SKM-1 treated with dmso at 0.1 percent for 144 hours (cell line): ENCODE measurements at regions not wholly inside any gene's neighbourhood (a gene's known extent, or its start where the extent isn't known, plus 50 kb on each side); places are given as distances from the start of the nearest gene placed in this dataset.
"Not testable (repeated sequence)": the region's sequence is repeated elsewhere in the genome, so short reads cannot be mapped to it uniquely, and the experiment has no call there.

ENCODE experiments used
- DNase-seq: peaks from one replicate; lab custom pipeline; 2025; ENCODE audit not compliant: unreplicated experiment; lab: John Stamatoyannopoulos, UW

DNA sequence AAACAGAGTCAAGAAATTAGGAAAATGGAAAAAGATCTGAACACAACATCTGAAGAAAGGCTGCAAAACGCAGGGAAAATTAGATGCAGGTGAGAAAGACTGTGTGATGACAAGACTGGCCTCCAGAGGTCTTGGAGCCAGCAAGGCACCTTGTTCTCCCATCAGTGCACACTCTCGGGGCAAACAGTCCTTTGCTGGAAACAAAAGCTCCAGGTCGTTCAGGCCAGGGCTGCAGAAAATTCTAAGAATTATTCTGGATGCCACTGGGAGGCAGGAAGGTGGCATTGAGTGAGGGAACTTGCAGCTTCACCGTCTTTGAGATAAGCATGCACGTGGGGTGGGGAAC lies 219.9 kb upstream of the SSTR4 start:
- DNase-seq: no peak

DNA sequence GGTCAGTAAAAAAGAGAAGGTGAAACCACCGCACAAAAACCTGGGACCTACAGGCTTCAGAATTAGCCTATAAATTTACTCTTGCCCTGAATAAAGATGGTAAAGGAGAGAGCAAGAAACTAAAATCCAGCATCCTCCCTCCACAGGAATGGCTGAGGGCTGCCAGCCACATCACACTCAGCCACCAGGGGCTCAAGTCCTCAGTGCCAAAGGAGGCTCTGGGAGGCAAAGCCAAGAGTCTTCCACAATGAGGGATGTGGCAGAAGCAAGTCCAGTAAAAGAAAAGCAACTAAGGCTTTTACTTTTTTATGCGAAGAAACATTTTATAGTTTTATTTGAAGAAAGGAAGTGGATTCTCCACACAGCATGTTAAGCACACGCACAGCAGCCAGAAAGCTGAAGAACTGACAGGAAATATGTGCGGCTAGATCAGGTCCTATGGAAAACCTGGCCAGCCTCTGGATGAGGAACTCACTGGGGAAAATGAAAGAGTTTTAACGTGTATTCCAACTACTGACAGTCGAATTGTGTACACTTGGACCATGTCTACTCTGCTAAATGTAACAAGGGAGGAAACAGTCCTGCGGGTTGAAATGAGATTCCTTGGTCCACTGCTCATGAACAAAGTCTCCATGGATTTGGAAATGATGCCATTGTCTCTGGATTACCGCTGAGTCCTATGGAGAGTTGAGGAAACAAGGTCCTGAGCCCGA lies 219.4 kb upstream of the SSTR4 start:
- no peak for DNase-seq

DNA sequence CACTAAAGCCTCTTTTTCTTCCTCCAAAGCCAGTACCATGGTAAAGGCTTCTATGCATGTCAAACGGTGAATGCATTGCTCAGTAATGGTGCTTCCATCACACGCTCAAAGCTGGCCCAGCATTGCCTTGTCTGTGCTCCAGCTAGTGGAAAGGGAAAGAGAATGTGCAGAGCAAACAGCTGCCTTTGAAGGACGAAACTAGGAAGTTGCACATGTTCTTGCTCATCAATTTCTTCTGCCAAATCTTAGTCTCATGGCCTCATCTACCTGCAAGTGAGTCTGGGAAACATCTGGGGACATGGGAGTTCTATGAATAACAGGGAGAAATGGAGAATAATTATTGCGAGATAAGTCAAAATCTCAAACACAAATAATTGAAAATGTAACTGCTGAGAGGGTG lies 216.5 kb upstream of the SSTR4 start:
- DNase-seq: no peak

DNA sequence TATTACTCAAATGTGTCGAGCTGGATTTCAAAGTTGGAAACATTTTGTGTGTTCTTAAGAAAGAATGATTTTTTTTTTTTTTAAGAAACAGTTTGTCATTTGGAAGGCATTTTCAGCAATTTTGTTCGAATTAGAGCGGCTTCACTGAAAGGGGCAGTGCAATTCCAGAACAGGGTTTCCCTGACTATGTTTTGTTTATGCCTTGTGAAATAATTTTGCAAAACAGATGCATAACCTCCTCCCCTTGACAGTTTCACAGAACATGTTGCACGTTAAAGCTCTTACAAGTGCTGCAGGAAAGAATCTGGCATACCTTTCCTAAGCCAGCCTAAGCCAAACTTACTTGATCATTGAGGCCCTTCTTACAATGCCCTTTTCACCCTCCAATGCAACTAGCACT lies 216.0 kb upstream of the SSTR4 start:
- no peak for DNase-seq

DNA sequence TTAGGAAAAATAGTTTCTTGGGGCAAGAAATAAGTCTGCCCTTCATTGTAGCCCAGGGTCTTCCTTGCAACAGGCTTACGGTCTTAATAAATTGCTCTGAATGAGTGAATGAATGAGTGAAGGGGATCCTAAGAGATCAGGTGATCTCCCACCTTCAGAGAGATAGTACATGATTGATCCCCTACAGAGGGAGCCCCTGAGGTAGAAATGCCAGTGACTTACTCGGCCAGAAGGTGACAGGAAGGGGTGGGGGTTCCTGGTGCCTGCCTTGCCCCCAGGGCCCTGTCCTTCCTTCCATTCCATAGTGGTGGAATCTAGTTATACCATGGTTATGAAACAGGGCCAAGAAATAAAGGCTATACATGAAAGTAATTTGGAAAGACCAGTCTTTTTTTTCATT lies 215.3 kb upstream of the SSTR4 start:
- no peak for DNase-seq

DNA sequence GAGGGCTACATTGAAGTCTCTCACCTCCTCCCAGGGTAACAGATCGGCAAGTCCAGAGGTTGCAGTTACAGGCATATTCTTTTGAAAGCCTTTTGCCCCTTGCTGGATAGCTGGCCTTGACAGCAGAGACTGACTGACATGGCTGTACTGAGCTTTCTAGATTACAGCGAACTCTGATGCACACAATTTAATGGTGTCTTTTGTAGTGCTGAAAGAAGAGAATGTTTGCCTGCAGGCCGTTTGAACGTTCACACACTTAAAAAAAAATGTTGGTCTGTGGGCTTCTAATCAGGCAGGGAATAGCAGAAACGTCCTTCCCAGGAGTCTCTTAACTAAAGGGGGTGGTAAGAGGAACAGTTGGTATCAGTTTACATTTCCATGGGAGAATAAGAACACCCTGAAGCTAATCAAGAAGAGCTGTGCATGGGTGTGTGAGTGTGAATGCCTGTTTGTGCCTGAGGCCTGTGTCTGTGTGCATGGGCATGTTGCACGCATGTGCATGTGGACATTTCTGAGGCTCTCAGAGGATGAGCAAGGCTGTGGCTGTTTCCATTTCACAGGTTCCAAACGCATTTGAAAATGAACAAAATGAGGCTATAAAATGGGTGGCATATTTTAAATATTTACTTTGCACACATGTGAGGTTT lies 213.9 kb upstream of the SSTR4 start:
- DNase-seq: no peak

DNA sequence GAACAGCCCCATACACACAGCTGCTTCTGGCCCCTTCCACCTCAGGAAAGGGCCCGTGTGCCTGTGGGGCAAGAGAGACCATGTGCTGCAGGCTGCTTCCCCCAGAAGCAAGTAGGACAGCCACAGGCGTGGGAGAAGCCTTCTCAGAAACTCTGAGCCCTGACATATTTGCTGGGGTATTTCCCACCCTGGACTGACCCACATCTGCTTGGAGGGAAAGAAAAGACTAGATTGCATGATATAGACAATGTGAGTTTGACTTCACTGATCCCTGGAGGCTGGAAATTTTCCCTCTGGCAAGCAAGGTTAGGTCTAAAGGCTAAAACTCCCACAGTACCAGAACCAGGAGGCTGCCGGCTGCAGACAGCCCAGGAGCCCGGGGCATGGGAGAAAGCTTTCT lies 213.3 kb upstream of the SSTR4 start:
- no peak for DNase-seq

DNA sequence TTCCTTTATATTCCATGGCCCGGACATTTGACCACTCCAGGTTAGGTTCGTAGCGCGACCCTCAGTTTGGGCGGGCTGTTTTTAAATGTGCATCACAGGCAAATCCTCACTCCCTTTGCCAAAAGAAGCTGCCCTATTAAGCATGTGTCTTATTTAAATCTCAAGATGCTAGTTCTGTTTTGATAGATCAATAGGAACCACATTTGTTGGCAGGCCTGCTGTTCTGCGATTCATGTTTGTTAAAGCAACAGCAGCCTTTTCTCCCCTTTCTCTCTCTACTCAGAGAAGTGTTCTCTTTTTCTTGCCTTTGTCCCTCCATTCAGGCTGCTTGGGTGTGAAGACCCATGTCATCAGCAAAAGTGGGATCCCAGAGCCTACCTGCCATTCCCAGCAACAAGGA lies 212.0 kb upstream of the SSTR4 start:
- DNase-seq: no peak

DNA sequence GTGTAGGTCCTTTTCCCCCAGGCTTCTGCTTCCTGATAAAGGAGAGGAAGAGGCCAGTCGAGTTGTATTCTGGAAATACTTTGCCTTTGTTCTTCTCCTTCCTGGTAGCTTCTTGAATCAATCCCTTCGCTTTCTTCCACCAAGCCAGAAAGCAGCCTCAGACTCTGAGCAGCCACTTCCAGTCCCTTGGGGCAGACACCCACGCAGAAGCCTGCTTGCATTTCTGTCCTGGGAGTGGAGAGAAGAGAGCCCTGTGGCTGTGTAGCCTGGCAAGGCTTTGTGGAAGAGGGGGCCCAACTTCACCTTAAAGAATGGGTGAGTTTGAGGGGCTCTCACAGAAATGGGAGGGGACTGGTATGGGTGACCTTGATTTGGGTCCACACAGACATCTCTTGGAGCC lies 211.0 kb upstream of the SSTR4 start:
- DNase-seq: no peak

DNA sequence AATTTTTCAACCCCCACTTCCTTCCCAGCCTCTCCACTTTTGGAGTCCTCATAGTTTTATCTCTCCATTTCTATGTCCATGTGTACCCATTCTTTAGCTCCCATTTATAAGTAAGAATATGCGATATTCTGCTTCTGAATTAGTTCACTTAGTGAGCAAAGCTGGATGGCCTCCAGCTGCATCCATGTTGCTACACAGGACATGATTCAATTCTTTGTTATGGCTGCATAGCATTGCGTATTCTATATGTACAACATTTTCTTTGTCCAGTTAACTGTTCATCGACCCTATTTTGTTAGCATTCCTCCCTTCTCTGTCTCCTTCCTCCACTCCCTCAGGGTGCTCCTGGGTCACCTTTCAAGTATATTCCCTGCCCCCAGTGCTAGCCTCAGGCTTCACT lies 210.0 kb upstream of the SSTR4 start:
- no peak for DNase-seq

DNA sequence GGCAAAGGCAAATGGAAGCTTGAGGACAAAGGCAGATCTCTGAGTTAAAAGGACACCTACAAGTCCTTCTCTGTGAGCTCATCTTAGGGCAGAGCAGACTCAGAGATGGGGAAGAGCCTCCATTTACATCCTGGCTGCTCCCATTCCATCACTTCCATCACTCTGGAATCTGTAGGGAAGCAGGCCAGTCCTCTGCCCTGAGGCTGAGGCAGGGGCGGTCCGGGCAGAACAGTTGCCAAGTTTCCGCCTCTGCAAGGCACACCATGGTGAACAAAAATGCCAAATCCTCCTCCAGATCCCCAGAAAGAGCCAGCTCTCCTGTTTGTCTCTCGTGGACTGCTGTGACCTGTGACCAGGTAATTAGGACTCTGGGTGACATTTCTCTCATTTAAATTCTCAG lies 209.6 kb upstream of the SSTR4 start:
- no peak for DNase-seq

DNA sequence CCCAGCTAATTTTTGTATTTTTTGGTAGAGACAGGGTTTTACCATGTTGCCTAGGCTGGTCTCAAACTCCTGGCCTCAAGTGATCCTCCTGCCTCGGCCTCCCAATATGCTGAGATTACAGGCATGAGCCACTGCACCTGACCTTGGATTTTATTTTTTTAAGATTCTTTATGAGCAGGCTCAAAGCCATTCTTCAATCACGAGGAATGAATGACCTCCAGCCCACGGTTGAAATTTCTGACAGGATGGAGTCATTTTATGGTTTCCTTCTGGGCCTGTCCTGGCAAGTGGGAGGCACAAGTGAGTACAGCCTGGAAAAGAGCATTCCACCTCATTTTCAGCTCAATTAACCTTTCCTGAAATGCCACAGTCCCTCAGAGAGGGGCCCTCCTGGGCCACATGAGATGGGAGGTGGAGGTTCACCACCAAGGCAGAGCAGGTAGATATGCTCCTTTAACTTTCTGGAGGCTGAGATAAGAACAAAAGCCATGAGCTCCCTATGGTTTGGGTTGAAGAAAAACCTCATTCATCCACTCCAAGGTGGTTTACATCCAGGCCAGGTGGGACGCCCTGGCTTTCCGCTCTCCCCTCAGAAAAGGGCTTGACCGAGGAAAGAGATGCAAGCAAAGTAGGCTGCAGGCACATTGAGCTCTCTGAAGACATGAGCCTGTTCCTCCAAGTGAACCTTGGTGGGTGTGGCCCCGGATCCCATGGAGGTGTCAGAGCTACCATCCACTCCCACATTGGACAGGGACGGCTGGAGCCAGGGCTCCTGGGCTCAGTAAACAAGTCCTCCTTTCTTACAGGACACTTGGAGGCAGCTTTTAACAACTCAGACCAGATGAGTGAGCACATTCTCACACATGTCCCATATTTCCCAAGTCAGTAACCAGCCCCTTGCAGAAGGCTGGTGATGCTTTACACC lies 208.5 kb upstream of the SSTR4 start:
- no peak for DNase-seq

DNA sequence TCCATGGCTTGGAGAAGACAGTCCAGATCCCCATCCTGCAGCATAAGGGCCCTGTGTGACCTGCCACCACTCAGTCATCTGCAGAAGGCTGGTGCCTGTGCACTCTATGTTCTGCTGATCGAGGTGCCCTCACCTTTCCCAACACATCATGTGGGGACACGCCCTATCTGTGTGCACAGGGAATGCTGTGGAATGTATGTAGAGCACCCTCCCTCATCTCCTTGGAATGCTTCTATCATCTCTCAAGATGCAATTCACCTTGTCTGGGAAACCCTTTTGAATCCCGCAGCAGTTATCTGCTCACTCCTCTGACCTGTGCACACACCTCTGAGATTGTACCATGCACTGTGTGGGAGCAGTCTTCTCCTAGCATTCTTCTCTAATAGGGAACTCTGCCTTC lies 207.2 kb upstream of the SSTR4 start:
- no peak for DNase-seq

DNA sequence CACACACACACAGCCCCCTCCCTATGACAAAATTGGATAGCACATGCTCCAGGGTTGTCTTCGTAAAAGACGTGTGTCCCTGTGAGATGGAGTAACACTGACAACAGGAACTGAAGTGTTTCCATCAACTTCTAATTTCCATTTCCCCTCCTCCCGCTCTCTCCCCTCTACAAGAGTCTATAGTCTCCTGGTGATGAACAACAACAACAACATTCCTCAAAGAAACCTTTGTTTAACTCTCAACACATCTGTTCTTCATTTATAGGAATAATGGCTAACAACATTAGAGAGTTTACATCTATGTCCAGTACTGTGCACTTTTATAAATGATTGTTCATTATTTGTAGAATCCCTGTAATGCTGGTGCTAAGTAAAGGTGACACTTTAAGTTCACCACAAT lies 205.8 kb upstream of the SSTR4 start:
- DNase-seq: no peak

DNA sequence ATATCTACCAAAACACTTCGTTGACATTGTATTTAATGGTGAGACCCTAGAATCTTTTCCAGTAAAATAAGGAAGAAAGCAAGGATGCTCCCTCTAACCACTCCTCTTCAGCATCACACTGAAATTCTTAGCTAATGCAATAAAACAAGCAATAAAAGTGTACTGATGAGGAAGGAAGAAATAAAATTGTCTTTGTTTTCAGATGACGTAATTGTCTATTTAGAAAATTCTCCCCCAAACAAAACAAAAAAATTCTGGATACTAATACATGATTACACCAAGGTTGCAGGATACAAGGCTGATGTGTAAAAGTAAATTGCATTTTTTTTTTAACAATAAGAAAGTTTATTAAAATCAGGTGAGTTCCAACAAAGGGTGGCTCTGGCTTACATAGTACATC lies 205.0 kb upstream of the SSTR4 start:
- no peak for DNase-seq

DNA sequence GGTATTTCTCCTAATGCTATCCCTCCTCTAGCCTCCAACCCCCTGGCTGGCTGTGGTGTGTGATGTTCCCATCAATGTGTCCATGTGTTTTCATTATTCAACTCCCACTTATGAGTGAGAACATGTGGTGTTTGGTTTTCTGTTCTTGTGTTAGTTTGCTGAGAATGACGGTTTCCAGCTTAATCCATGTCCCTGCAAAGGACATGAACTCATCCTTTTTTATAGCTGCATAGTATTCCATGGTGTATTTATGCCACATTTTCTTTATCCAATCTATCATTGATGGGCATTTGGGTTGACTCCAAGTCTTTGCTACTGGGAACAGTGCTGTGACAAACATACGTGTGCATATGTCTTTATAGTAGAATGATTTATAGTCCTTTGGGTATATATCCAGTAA lies 204.4 kb upstream of the SSTR4 start:
- not testable (repeated sequence) for DNase-seq

DNA sequence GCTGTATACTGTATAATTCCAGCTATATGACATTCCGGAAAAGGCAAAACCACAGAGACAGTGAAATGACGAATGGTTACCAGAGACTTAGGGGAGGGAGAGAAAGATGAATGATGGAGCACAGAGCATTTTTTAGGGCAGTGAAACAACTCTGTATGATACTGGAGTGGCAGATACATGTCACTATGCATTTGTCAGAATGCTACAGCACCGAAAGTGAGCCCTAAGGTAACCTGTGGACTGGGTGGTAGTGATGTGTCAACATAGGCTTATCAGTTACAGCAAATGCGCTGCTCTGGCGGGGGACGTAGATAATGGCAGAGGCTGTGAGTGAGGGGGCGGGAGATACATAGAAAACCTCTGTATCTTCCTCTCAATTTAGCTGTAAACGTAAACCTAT lies 201.3 kb upstream of the SSTR4 start:
- DNase-seq: no peak

DNA sequence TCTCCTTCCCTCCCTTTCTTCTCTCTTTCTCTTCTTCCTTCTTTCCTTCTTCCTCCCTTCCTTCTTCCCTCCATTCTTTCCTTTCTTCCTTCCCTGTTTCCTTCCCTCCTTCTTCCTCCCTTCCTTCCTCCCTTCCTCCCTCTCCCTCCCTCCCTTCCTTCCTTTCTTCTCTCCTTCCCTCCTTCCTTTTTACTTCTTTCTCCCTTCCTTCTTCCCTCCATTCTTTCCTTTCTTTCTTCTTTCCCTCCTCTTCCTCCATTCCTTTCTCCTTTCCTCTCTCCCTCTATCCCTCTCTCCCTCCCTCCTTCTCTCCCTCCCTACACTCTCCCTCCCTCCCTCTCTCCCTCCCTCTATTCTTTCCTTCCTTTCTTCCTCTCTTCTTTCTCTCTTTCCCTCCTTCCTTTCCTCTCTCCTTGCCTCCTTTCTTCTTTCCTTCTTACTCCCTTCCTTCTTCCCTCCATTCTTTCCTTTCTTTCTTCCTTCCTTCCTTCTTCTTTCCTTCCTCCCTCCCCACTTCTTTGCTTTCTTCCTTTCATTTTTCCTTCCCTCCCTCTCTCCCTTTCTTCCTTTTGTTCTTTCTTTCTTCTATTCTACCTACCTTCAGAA lies 200.4 kb upstream of the SSTR4 start:
- DNase-seq: no peak

DNA sequence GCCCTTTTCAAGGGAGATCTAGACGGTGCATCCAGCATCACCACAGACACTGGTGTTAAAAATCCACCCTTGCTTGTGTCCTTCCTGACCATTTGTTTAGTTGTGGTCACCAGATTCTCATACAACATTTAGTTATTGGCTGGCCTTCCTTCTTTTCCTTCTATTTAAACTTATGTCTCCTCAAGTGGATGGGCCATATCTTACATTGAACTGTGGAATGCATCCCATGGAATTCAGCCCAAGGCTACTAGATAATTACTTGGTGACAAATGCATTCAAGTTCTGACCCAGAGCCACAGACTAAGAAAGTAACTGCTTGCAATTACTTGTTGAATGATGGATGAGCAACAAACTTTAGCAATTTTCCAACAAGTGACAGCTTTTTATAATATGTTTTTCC lies 198.9 kb upstream of the SSTR4 start:
- DNase-seq: no peak

DNA sequence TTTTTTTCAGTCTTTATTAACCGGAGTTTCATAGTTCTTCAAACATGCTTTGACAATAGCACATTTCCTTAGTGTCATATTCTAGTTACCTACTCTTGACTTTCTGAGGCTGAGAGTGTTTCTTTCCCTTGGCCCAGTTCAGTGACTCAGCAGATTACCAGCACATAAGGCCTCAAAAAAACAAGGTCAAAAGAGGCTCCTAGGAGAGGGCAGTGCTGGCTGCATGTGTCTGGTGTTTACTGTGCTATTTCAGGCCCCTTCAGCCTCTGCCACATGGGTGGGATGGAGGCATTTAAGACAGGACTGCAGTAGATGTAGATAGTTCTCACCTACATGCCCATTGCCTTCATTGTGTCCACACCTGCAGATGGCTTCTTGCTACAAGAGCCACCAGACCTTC lies 198.2 kb upstream of the SSTR4 start:
- DNase-seq: no peak

DNA sequence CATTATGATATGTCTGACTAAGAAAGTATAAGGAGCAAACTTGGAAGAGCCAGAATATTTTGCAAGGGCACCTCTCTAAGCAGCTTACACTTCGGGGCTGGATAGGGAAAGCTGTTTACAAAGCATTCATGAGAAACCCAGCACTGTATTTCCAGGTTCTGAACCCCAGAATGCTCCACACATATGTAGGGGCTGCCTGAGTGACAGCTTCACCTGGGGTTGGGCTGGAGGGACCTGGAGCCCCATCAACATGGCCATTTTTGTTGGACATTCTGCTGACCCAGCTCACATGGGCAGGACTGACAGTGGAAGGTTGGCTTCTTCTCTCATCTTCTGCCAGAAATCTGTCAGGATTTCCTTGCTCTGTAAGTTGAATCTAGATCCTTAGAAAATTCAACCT lies 197.1 kb upstream of the SSTR4 start:
- DNase-seq: no peak

DNA sequence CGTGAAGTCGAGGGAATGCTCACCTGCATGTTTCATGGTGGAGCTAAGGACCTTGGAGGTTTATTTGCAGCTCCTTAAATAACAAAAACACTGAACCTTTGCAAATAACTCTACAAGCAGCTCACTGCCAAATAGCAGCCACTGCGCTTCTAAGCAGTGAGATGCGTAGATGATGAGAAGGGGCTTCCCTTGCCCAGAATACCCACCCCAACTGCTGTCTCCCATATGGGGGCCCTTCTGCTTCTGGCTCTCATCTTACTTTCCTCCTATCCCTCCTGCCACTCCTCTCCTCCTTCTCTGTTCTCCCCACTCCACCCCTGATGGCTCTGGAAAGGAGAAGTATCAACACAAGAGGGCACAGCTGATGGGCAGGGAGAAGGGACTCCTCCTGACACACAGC lies 193.3 kb upstream of the SSTR4 start:
- DNase-seq: no peak
